Neural cell (in vitro differentiated cells): ENCODE measurements at regions not wholly inside any gene's neighbourhood (a gene's known extent, or its start where the extent isn't known, plus 50 kb on each side); places are given as distances from the start of the nearest gene placed in this dataset.

Experiments used
- EZH2 ChIP-seq: fragments of 200-600, 300-800 bp; shearing (Covaris generic), sonication (generic); IDR thresholded peaks from 2 replicates; pipeline ENCODE4 v1.6.1; 2014; ENCODE audit warnings: antibody characterized with exemption, low read length, borderline replicate concordance, mild to moderate bottlenecking; ENCODE audit not compliant: insufficient read depth, poor library complexity, severe bottlenecking
- RAD21 ChIP-seq: fragments of 450-650 bp; conservative IDR thresholded peaks from 2 replicates; pipeline ENCODE4 v1.6.1; 2014; ENCODE audit warnings: antibody characterized with exemption, mild to moderate bottlenecking, moderate library complexity
- TF ChIP-seq, protein P1 (sequence below): fragments of 450-650 bp; IDR thresholded peaks from 2 replicates; pipeline ENCODE4 v1.5.1; 2014; ENCODE audit warnings: antibody characterized with exemption, mild to moderate bottlenecking, moderate library complexity; ENCODE audit not compliant: poor library complexity, severe bottlenecking

DNA sequence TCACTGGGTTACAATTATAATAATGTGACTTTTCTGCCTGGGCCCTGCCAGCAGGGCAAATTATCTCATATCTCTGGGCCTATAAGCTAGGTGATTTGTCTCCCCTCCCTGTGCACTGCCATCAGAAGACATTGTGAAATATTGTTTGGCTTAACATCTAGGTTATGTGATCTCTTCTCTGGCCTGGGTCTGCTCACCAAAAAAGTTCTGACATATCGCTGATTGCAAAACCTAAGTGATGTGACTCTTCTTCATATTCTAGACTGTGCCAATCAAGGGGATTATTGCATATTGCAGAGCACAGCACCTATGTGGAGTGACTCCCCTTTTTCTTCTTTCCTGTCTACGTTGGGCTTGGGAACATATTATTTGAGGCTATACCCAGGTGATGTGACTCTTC, 1123.1 kb upstream of the AMELY start:
- TF ChIP-seq EZH2, result no peak
- no peak for TF ChIP-seq RAD21
- TF ChIP-seq, protein P1, sequence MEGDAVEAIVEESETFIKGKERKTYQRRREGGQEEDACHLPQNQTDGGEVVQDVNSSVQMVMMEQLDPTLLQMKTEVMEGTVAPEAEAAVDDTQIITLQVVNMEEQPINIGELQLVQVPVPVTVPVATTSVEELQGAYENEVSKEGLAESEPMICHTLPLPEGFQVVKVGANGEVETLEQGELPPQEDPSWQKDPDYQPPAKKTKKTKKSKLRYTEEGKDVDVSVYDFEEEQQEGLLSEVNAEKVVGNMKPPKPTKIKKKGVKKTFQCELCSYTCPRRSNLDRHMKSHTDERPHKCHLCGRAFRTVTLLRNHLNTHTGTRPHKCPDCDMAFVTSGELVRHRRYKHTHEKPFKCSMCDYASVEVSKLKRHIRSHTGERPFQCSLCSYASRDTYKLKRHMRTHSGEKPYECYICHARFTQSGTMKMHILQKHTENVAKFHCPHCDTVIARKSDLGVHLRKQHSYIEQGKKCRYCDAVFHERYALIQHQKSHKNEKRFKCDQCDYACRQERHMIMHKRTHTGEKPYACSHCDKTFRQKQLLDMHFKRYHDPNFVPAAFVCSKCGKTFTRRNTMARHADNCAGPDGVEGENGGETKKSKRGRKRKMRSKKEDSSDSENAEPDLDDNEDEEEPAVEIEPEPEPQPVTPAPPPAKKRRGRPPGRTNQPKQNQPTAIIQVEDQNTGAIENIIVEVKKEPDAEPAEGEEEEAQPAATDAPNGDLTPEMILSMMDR, result no peak
